ENCODE measurements at regions not wholly inside any gene's neighbourhood (a gene's known extent, or its start where the extent isn't known, plus 50 kb on each side); places are given as distances from the start of the nearest gene placed in this dataset.

DNA sequence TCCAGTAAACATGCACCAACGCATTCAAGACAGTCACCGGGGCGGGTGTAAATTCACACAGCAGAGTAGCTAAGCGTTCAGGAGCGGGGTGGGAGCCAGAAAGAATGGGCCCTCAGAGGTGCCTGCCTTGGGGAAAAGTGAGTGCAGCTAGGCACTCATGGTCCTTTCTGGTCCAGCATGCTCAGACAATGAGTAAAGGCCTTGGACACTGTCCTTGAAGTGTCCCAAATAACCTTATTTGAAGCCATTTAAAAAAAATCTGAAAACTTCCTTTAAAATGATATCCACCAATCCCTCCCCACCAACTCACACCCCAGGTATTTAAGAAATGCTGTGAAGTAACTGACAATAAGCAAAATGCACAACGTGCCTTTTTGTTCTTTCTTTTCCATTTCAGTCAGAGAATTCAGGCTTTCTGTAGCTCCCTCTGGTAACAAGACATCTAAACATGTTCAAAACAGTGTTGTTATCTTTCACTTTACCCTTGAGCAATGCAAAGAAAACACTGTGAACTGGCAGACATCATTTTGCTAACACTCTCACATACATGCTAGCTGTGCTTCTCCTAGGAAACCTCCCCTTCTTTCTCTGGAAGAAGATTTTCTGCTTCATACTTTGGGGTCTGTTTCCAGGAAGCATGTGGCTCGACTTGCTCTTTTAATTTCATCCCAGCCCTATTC lies 445.1 kb upstream of the SPRED2 start:
- Histone ChIP-seq H3K4me3 (ENCODE audit: low read depth in 1 of 2, low read length in 2 of 2) (no peak overlapping the region), H3K4me1 (ENCODE audit: insufficient read depth, low read length) (no peaks in the 10 kb centered on the region), H4K20me1 (ENCODE audit: insufficient read depth, low read length) (no peaks in the 10 kb centered on the region), H3K9me3 (ENCODE audit: insufficient read depth, low read length, severe bottlenecking) (no peaks in the 10 kb centered on the region), H3K27me3 (ENCODE audit: insufficient read depth, low read length, poor library complexity) (no peaks in the 10 kb centered on the region), H2AFZ (ENCODE audit: low read depth, low read length) (no peak overlapping the region), H3K79me2 (ENCODE audit: insufficient read depth, low read length) (no peaks in the 10 kb centered on the region), H3K4me2 (ENCODE audit: insufficient read depth, low read length) (no peak overlapping the region), H3K9ac (ENCODE audit: low read depth, low read length) (no peak overlapping the region), H3K36me3 (ENCODE audit: insufficient read depth, low read length) (no peaks in the 10 kb centered on the region), H3K27ac (ENCODE audit: low read length) (no peak overlapping the region)
- TF ChIP-seq, protein P1, sequence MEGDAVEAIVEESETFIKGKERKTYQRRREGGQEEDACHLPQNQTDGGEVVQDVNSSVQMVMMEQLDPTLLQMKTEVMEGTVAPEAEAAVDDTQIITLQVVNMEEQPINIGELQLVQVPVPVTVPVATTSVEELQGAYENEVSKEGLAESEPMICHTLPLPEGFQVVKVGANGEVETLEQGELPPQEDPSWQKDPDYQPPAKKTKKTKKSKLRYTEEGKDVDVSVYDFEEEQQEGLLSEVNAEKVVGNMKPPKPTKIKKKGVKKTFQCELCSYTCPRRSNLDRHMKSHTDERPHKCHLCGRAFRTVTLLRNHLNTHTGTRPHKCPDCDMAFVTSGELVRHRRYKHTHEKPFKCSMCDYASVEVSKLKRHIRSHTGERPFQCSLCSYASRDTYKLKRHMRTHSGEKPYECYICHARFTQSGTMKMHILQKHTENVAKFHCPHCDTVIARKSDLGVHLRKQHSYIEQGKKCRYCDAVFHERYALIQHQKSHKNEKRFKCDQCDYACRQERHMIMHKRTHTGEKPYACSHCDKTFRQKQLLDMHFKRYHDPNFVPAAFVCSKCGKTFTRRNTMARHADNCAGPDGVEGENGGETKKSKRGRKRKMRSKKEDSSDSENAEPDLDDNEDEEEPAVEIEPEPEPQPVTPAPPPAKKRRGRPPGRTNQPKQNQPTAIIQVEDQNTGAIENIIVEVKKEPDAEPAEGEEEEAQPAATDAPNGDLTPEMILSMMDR (IDR thresholded peaks at IDR 0.05; ENCODE audit: borderline replicate concordance, extremely low read depth, low read length, poor library complexity, severe bottlenecking) = no peak
- no peak for TF ChIP-seq EZH2 (IDR thresholded peaks at IDR 0.05; ENCODE audit: borderline replicate concordance, low read depth, low read length, severe bottlenecking)
- DNase-seq (no peak), ATAC-seq (ENCODE audit: insufficient read depth, low read depth) (no peak)

DNA sequence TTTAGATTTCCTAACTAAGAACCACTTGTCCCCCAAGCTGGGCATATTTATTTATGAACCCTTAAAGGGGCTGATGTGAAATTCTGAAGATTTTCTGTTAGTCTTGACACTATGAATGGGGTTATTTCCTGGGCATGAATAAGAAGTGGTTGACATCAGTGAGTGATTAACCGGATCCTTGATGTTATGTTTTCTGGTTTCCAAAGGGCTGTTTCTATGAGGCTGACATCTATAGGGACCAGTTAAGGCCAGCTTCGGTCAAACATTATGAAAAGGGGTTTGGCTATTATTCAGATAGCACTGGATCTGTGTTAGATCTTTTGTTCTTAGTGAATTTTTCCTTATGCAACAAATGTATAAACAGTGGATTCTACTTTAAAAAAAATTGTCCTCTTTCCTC lies 443.7 kb upstream of the SPRED2 start:
- ATAC-seq (ENCODE audit: insufficient read depth, low read depth) = no peak
- Histone ChIP-seq H4K20me1 (ENCODE audit: insufficient read depth, low read length) (no peaks in the 10 kb centered on the region), H3K4me1 (ENCODE audit: insufficient read depth, low read length) (no peaks in the 10 kb centered on the region), H3K4me2 (ENCODE audit: insufficient read depth, low read length) (no peak overlapping the region), H3K27ac (ENCODE audit: low read length) (no peak overlapping the region), H2AFZ (ENCODE audit: low read depth, low read length) (no peak overlapping the region), H3K9ac (ENCODE audit: low read depth, low read length) (no peak overlapping the region), H3K79me2 (ENCODE audit: insufficient read depth, low read length) (no peaks in the 10 kb centered on the region), H3K9me3 (ENCODE audit: insufficient read depth, low read length, severe bottlenecking) (no peaks in the 10 kb centered on the region), H3K36me3 (ENCODE audit: insufficient read depth, low read length) (no peaks in the 10 kb centered on the region), H3K27me3 (ENCODE audit: insufficient read depth, low read length, poor library complexity) (no peaks in the 10 kb centered on the region), H3K4me3 (ENCODE audit: low read depth in 1 of 2, low read length in 2 of 2) (no peak overlapping the region)
- DNase-seq = no peak
- TF ChIP-seq, protein P1 (IDR thresholded peaks at IDR 0.05; ENCODE audit: borderline replicate concordance, extremely low read depth, low read length, poor library complexity, severe bottlenecking) = no peak
- TF ChIP-seq EZH2 (IDR thresholded peaks at IDR 0.05; ENCODE audit: borderline replicate concordance, low read depth, low read length, severe bottlenecking) = no peak

DNA sequence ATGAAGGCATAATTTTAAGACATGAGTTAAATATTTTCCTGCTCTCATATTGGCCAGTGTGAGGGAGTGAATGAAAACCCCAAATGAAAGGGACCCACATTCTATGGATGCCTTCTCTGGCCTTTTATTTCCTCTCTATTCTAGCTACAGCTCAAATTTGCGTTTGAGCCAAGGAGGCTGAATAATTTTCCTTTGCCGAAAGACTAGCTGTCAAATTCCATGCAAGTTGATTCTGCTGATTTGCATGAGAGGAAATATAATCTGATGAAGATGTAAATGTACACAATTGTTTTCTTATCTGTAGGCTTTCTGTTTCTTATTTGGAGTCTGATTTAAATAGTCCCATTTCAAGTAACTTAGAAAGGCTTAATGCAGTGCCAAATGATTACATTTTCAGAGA lies 438.4 kb upstream of the SPRED2 start:
- H3K27me3 ChIP-seq (ENCODE audit: insufficient read depth, low read length, poor library complexity) = peaks cover 17% of the 10 kb centered on the region
- H3K79me2 ChIP-seq (ENCODE audit: insufficient read depth, low read length) = no peaks in the 10 kb centered on the region
- no peak overlapping the region for H3K9ac ChIP-seq (ENCODE audit: low read depth, low read length)
- H3K4me1 ChIP-seq (ENCODE audit: insufficient read depth, low read length) = no peaks in the 10 kb centered on the region
- H3K36me3 ChIP-seq (ENCODE audit: insufficient read depth, low read length) = no peaks in the 10 kb centered on the region
- H2AFZ ChIP-seq (ENCODE audit: low read depth, low read length) = no peak overlapping the region
- H3K4me3 ChIP-seq (ENCODE audit: low read depth in 1 of 2, low read length in 2 of 2) = no peak overlapping the region
- H3K27ac ChIP-seq (ENCODE audit: low read length) = no peak overlapping the region
- no peak for ATAC-seq (ENCODE audit: insufficient read depth, low read depth)
- no peak for TF ChIP-seq EZH2 (IDR thresholded peaks at IDR 0.05; ENCODE audit: borderline replicate concordance, low read depth, low read length, severe bottlenecking)
- TF ChIP-seq, protein P1 (IDR thresholded peaks at IDR 0.05; ENCODE audit: borderline replicate concordance, extremely low read depth, low read length, poor library complexity, severe bottlenecking) = no peak
- H3K9me3 ChIP-seq (ENCODE audit: insufficient read depth, low read length, severe bottlenecking) = no peaks in the 10 kb centered on the region
- no peak for DNase-seq
- H3K4me2 ChIP-seq (ENCODE audit: insufficient read depth, low read length) = no peak overlapping the region
- no peaks in the 10 kb centered on the region for H4K20me1 ChIP-seq (ENCODE audit: insufficient read depth, low read length)
